ENCODE measurements at regions not wholly inside any gene's neighbourhood (a gene's known extent, or its start where the extent isn't known, plus 50 kb on each side); places are given as distances from the start of the nearest gene placed in this dataset.
"Not testable (repeated sequence)": the region's sequence is repeated elsewhere in the genome, so short reads cannot be mapped to it uniquely, and the experiment has no call there.

GRCh38 chr11:135017296-135017695, 605.3 kb upstream of the B3GAT1 start:
- TF ChIP-seq RARB (CRISPR knock-in tag; IDR thresholded peaks at IDR 0.05), result no peak
- TF ChIP-seq CREB5 (CRISPR knock-in tag; IDR thresholded peaks at IDR 0.05; ENCODE audit: low read depth), result no peak
- TF ChIP-seq, protein P1, sequence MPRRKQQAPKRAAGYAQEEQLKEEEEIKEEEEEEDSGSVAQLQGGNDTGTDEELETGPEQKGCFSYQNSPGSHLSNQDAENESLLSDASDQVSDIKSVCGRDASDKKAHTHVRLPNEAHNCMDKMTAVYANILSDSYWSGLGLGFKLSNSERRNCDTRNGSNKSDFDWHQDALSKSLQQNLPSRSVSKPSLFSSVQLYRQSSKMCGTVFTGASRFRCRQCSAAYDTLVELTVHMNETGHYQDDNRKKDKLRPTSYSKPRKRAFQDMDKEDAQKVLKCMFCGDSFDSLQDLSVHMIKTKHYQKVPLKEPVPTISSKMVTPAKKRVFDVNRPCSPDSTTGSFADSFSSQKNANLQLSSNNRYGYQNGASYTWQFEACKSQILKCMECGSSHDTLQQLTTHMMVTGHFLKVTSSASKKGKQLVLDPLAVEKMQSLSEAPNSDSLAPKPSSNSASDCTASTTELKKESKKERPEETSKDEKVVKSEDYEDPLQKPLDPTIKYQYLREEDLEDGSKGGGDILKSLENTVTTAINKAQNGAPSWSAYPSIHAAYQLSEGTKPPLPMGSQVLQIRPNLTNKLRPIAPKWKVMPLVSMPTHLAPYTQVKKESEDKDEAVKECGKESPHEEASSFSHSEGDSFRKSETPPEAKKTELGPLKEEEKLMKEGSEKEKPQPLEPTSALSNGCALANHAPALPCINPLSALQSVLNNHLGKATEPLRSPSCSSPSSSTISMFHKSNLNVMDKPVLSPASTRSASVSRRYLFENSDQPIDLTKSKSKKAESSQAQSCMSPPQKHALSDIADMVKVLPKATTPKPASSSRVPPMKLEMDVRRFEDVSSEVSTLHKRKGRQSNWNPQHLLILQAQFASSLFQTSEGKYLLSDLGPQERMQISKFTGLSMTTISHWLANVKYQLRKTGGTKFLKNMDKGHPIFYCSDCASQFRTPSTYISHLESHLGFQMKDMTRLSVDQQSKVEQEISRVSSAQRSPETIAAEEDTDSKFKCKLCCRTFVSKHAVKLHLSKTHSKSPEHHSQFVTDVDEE (CRISPR knock-in tag; IDR thresholded peaks at IDR 0.05), result no peak
- no peak for TF ChIP-seq PPARA (CRISPR knock-in tag; IDR thresholded peaks at IDR 0.05; ENCODE audit: borderline replicate concordance)
- no peak for TF ChIP-seq TCF4 (CRISPR knock-in tag; IDR thresholded peaks at IDR 0.05; ENCODE audit: borderline replicate concordance)
- TF ChIP-seq, protein P2, sequence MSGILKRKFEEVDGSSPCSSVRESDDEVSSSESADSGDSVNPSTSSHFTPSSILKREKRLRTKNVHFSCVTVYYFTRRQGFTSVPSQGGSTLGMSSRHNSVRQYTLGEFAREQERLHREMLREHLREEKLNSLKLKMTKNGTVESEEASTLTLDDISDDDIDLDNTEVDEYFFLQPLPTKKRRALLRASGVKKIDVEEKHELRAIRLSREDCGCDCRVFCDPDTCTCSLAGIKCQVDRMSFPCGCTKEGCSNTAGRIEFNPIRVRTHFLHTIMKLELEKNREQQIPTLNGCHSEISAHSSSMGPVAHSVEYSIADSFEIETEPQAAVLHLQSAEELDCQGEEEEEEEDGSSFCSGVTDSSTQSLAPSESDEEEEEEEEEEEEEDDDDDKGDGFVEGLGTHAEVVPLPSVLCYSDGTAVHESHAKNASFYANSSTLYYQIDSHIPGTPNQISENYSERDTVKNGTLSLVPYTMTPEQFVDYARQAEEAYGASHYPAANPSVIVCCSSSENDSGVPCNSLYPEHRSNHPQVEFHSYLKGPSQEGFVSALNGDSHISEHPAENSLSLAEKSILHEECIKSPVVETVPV (CRISPR knock-in tag; IDR thresholded peaks at IDR 0.05), result no peak
- TF ChIP-seq ARNTL (CRISPR knock-in tag; IDR thresholded peaks at IDR 0.05; ENCODE audit: borderline replicate concordance, low read depth), result no peak
- no peak for TF ChIP-seq CSDC2 (CRISPR knock-in tag; IDR thresholded peaks at IDR 0.05)
- no peak for TF ChIP-seq ZNF8 (CRISPR knock-in tag; IDR thresholded peaks at IDR 0.05)
- TF ChIP-seq ZNF70 (CRISPR knock-in tag; IDR thresholded peaks at IDR 0.05), result no peak
- TF ChIP-seq SNAI2 (CRISPR knock-in tag; IDR thresholded peaks at IDR 0.05), result no peak
- TF ChIP-seq TOX (CRISPR knock-in tag; IDR thresholded peaks at IDR 0.05; ENCODE audit: borderline replicate concordance), result no peak
- no peak for TF ChIP-seq ZFP30 (CRISPR knock-in tag; IDR thresholded peaks at IDR 0.05)
- no peak for TF ChIP-seq BACH2 (CRISPR knock-in tag; IDR thresholded peaks at IDR 0.05; ENCODE audit: borderline replicate concordance)
- no peak for TF ChIP-seq ZC3H10 (CRISPR knock-in tag; IDR thresholded peaks at IDR 0.05)
- TF ChIP-seq ZNF565 (CRISPR knock-in tag; conservative IDR thresholded peaks at IDR 0.05; ENCODE audit: low read depth), result no peak
- TF ChIP-seq ZFP3 (CRISPR knock-in tag; IDR thresholded peaks at IDR 0.05), result no peak
- no peak for TF ChIP-seq ESRRG (CRISPR knock-in tag; IDR thresholded peaks at IDR 0.05)
- TF ChIP-seq GLIS3 (CRISPR knock-in tag; IDR thresholded peaks at IDR 0.05), result no peak
- ATAC-seq, result no peak

DNA sequence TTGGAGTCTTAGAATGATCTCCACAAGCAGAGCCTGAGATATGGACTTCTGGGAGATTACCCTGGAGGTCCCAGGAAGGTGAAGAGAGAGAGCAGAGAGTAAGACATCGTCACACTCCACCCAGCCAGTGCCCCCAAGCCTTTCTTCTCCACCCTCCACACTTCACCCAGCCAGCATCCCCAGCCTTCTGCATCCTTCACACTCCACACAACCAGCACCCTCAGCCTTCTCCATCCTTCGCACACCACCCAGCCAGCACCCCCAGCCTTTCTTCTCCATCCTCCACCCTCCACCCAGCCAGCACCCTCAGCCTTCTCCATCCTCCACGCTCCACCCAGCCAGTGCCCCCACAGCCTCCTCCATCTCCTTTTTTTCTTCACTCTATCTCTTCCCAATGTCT, 603.9 kb upstream of the B3GAT1 start:
- ATAC-seq, result no peak
- no peak for TF ChIP-seq ESRRG (CRISPR knock-in tag; IDR thresholded peaks at IDR 0.05)
- TF ChIP-seq OSR1 (CRISPR knock-in tag; IDR thresholded peaks at IDR 0.05), result no peak
- TF ChIP-seq, protein P2 (CRISPR knock-in tag; IDR thresholded peaks at IDR 0.05), result no peak
- no peak for TF ChIP-seq TOX (CRISPR knock-in tag; IDR thresholded peaks at IDR 0.05; ENCODE audit: borderline replicate concordance)
- TF ChIP-seq ZNF565 (CRISPR knock-in tag; conservative IDR thresholded peaks at IDR 0.05; ENCODE audit: low read depth), result no peak
- no peak for TF ChIP-seq ZNF8 (CRISPR knock-in tag; IDR thresholded peaks at IDR 0.05)
- TF ChIP-seq CREB5 (CRISPR knock-in tag; IDR thresholded peaks at IDR 0.05; ENCODE audit: low read depth), result no peak
- no peak for TF ChIP-seq BACH2 (CRISPR knock-in tag; IDR thresholded peaks at IDR 0.05; ENCODE audit: borderline replicate concordance)
- TF ChIP-seq ISL1 (CRISPR knock-in tag; IDR thresholded peaks at IDR 0.05), result no peak

DNA sequence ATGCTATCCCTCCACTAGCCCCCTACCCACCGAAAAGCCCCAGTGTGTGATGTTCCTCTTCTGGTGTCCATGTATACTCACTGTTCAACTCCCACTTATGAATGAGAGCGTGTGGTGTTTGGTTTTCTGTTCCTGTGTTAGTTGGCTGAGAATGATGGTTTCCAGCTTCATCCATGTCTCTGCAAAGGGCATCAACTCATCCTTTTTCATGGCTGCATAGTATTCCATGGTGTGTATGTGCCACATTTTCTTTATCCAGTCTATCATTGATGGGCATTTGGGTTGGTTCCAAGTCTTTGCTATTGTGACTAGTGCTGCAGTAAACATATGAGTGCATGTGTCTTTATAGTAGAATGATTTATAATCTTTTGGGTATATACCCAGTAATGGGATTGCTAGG, 599.3 kb upstream of the B3GAT1 start:
- ATAC-seq, result not testable (repeated sequence)

GRCh38 chr11:135009125-135009524, 597.1 kb upstream of the B3GAT1 start:
- no peak for TF ChIP-seq ISL1 (CRISPR knock-in tag; IDR thresholded peaks at IDR 0.05)
- ATAC-seq, result no peak
